ENCODE measurements at regions not wholly inside any gene's neighbourhood (a gene's known extent, or its start where the extent isn't known, plus 50 kb on each side); places are given as distances from the start of the nearest gene placed in this dataset.

- no peaks in the 10 kb centered on the region for H3K9me3 ChIP-seq (ENCODE audit: control insufficient read depth in 2 of 3, insufficient read depth in 1 of 3, low read length in 3 of 3)
- no peaks in the 10 kb centered on the region for H3K36me3 ChIP-seq (ENCODE audit: control insufficient read depth in 2 of 3, insufficient read depth in 3 of 3, low read length in 3 of 3)
- intact Hi-C loops (cut with DNase I) = no loop called here
- no peak for TF ChIP-seq CTCF (IDR thresholded peaks at IDR 0.05; ENCODE audit: borderline replicate concordance, extremely low read depth, insufficient read depth)
- H3K4me3 ChIP-seq (ENCODE audit: low read length in 3 of 3) = no peak overlapping the region
- H3K27ac ChIP-seq (ENCODE audit: low read depth in 2 of 2, low read length in 2 of 2) = no peak overlapping the region
- no peak overlapping the region for H3K9ac ChIP-seq (ENCODE audit: low read length in 3 of 3)
- FAIRE-seq = no peak
- no peak for DNase-seq
- H3K27me3 ChIP-seq (ENCODE audit: control insufficient read depth, insufficient read depth, low read length) = no peaks in the 10 kb centered on the region
- no peaks in the 10 kb centered on the region for H3K4me1 ChIP-seq (ENCODE audit: control insufficient read depth in 2 of 3, insufficient read depth in 2 of 3, low read depth in 1 of 3, low read length in 3 of 3)
Measured at GRCh38 chr9:33714989-33715388, 80.4 kb upstream of the PRSS3 start.

- H3K9ac ChIP-seq (ENCODE audit: low read length in 3 of 3) = no peak overlapping the region
- H3K36me3 ChIP-seq (ENCODE audit: control insufficient read depth in 2 of 3, insufficient read depth in 3 of 3, low read length in 3 of 3) = no peaks in the 10 kb centered on the region
- TF ChIP-seq CTCF (IDR thresholded peaks at IDR 0.05; ENCODE audit: borderline replicate concordance, extremely low read depth, insufficient read depth) = no peak
- H3K27me3 ChIP-seq (ENCODE audit: control insufficient read depth, insufficient read depth, low read length) = no peaks in the 10 kb centered on the region
- H3K4me3 ChIP-seq (ENCODE audit: low read length in 3 of 3) = no peak overlapping the region
- no peaks in the 10 kb centered on the region for H3K9me3 ChIP-seq (ENCODE audit: control insufficient read depth in 2 of 3, insufficient read depth in 1 of 3, low read length in 3 of 3)
- DNase-seq (peak in 1 of 5 donors; percentile 65), FAIRE-seq (no peak)
- intact Hi-C loops (cut with DNase I) = no loop called here
- H3K27ac ChIP-seq (ENCODE audit: low read depth in 2 of 2, low read length in 2 of 2) = no peak overlapping the region
- peaks cover 0 to 6% (median 0%) of the 10 kb centered on the region in 3 donors for H3K4me1 ChIP-seq (ENCODE audit: control insufficient read depth in 2 of 3, insufficient read depth in 2 of 3, low read depth in 1 of 3, low read length in 3 of 3)
Measured at GRCh38 chr9:33718987-33719386, 76.4 kb upstream of the PRSS3 start.

GRCh38 chr9:33719581-33720374, 75.6 kb upstream of the PRSS3 start:
- TF ChIP-seq CTCF (IDR thresholded peaks at IDR 0.05; ENCODE audit: borderline replicate concordance, extremely low read depth, insufficient read depth) = peak; percentile 36
- no peak overlapping the region for H3K4me3 ChIP-seq (ENCODE audit: low read length in 3 of 3)
- peak in 3 of 5 donors; percentile 15 to 62 (median 49) for DNase-seq
- intact Hi-C loops (cut with DNase I) = loop anchor here (5.0 kb wide), 1 partner anchor 92 kb away; no protein-coding TSS in a partner anchor
- peaks cover 0 to 4% (median 0%) of the 10 kb centered on the region in 3 donors for H3K9me3 ChIP-seq (ENCODE audit: control insufficient read depth in 2 of 3, insufficient read depth in 1 of 3, low read length in 3 of 3)
- H3K4me1 ChIP-seq (ENCODE audit: control insufficient read depth in 2 of 3, insufficient read depth in 2 of 3, low read depth in 1 of 3, low read length in 3 of 3) = peaks cover 0 to 6% (median 0%) of the 10 kb centered on the region in 3 donors
- H3K27ac ChIP-seq (ENCODE audit: low read depth in 2 of 2, low read length in 2 of 2) = no peak overlapping the region
- H3K27me3 ChIP-seq (ENCODE audit: control insufficient read depth, insufficient read depth, low read length) = no peaks in the 10 kb centered on the region
- no peak overlapping the region for H3K9ac ChIP-seq (ENCODE audit: low read length in 3 of 3)
- FAIRE-seq = no peak
- H3K36me3 ChIP-seq (ENCODE audit: control insufficient read depth in 2 of 3, insufficient read depth in 3 of 3, low read length in 3 of 3) = no peaks in the 10 kb centered on the region
